Liver (tissue), 8 donors: ENCODE measurements at regions not wholly inside any gene's neighbourhood (a gene's known extent, or its start where the extent isn't known, plus 50 kb on each side); places are given as distances from the start of the nearest gene placed in this dataset.
A peak's percentile ranks its signal among the peaks of the same experiment; 100 is the strongest.

Source experiments
- DNase-seq: peaks from one replicate; pipeline ENCODE4 v3.0.0-alpha.2; 2017; ENCODE audit warnings: low spot score
- H3K27ac ChIP-seq, 2 donors: one replicate each; pipeline ENCODE4 v1.7.0; 2013; ENCODE audit warnings: inconsistent platforms in 2 of 2, low read length in 2 of 2, control low read depth in 1 of 2, low read depth in 1 of 2, mild to moderate bottlenecking in 1 of 2
- H3K27me3 ChIP-seq, 4 donors: one replicate each; pipeline versions ENCODE4 v1.6.1 to v1.7.0; 2013; ENCODE audit warnings: low read length in 3 of 4, inconsistent platforms in 1 of 4, mild to moderate bottlenecking in 1 of 4, moderate library complexity in 1 of 4; ENCODE audit not compliant: control insufficient read depth in 4 of 4, insufficient read depth in 4 of 4
- H3K36me3 ChIP-seq, 4 donors: one replicate each; pipeline versions ENCODE4 v1.6.1 to v1.7.0; 2013; ENCODE audit warnings: low read length in 3 of 4, mild to moderate bottlenecking in 3 of 4, low read depth in 1 of 4, moderate library complexity in 1 of 4; ENCODE audit not compliant: control insufficient read depth in 4 of 4, insufficient read depth in 3 of 4
- H3K4me1 ChIP-seq, 4 donors: one replicate each; pipeline versions ENCODE4 v1.6.1 to v1.7.0; 2013; ENCODE audit warnings: low read length in 3 of 4, mild to moderate bottlenecking in 3 of 4, moderate library complexity in 1 of 4; ENCODE audit not compliant: control insufficient read depth in 4 of 4, insufficient read depth in 4 of 4
- H3K4me3 ChIP-seq, 3 donors: one replicate each; pipeline versions ENCODE4 v1.6.1 to v1.7.0; 2013; ENCODE audit warnings: low read length in 3 of 3, control low read depth in 1 of 3, low read depth in 1 of 3, mild to moderate bottlenecking in 1 of 3
- H3K9ac ChIP-seq, 2 donors: one replicate each; pipeline ENCODE4 v1.7.0; 2013; ENCODE audit warnings: low read length in 2 of 2, mild to moderate bottlenecking in 2 of 2, moderate library complexity in 2 of 2, control low read depth in 1 of 2, low read depth in 1 of 2
- H3K9me3 ChIP-seq, 4 donors: one replicate each; pipeline versions ENCODE4 v1.6.1 to v1.7.0; 2013; ENCODE audit warnings: low read length in 3 of 4; ENCODE audit not compliant: control insufficient read depth in 4 of 4
- ATF3 ChIP-seq: IDR thresholded peaks from 2 replicates; pipeline ENCODE4 v1.6.1; 2016; ENCODE audit warnings: antibody characterized with exemption
- EGR1 ChIP-seq, 2 donors: IDR thresholded peaks; 2 replicates each; pipeline ENCODE4 v1.6.1; 2016 to 2018; ENCODE audit warnings: antibody characterized with exemption in 2 of 2, low read depth in 2 of 2
- FOXA1 ChIP-seq: IDR thresholded peaks from 2 replicates; pipeline ENCODE4 v1.6.1; 2016; ENCODE audit warnings: antibody characterized with exemption
- FOXA2 ChIP-seq: IDR thresholded peaks from 2 replicates; pipeline ENCODE4 v1.6.1; 2016; ENCODE audit warnings: antibody characterized with exemption
- GABPA ChIP-seq, 2 donors: IDR thresholded peaks in 1 of 2; conservative IDR thresholded peaks in 1 of 2; 2 replicates each; pipeline ENCODE4 v1.6.1; 2016; ENCODE audit warnings: antibody characterized with exemption in 2 of 2, mild to moderate bottlenecking in 1 of 2, moderate library complexity in 1 of 2
- HNF4A ChIP-seq, 2 donors: conservative IDR thresholded peaks; 2 replicates each; pipeline ENCODE4 v1.6.1; 2016; ENCODE audit warnings: antibody characterized with exemption in 2 of 2, mild to moderate bottlenecking in 2 of 2
- HNF4G ChIP-seq: IDR thresholded peaks from 2 replicates; pipeline ENCODE4 v1.6.1; 2016; ENCODE audit warnings: antibody characterized with exemption
- JUND ChIP-seq, 2 donors: IDR thresholded peaks; 2 replicates each; pipeline ENCODE4 v1.6.1; 2016; ENCODE audit warnings: antibody characterized with exemption in 2 of 2
- MAX ChIP-seq: IDR thresholded peaks from 2 replicates; pipeline ENCODE4 v1.6.1; 2016; ENCODE audit warnings: antibody characterized with exemption
- NR2F2 ChIP-seq: IDR thresholded peaks from 2 replicates; pipeline ENCODE4 v1.6.1; 2016; ENCODE audit warnings: antibody characterized with exemption
- RAD21 ChIP-seq, 2 donors: IDR thresholded peaks; 2 replicates each; pipeline ENCODE4 v1.6.1; 2016; ENCODE audit warnings: antibody characterized with exemption in 2 of 2, mild to moderate bottlenecking in 2 of 2
- REST ChIP-seq: IDR thresholded peaks from 2 replicates; pipeline ENCODE4 v1.6.1; 2016; ENCODE audit warnings: antibody characterized with exemption, mild to moderate bottlenecking
- RXRA ChIP-seq, 2 donors: IDR thresholded peaks; 2 replicates each; pipeline ENCODE4 v1.6.1; 2017 to 2018; ENCODE audit warnings: antibody characterized with exemption in 2 of 2, mild to moderate bottlenecking in 1 of 2
- SP1 ChIP-seq: IDR thresholded peaks from 2 replicates; pipeline ENCODE4 v1.6.1; 2018; ENCODE audit warnings: antibody characterized with exemption, mild to moderate bottlenecking
- TAF1 ChIP-seq: conservative IDR thresholded peaks from 2 replicates; pipeline ENCODE4 v1.6.1; 2016; ENCODE audit warnings: antibody characterized with exemption, mild to moderate bottlenecking
- YY1 ChIP-seq: IDR thresholded peaks from 2 replicates; pipeline ENCODE4 v1.6.1; 2016; ENCODE audit warnings: antibody characterized with exemption, mild to moderate bottlenecking
- ZBTB33 ChIP-seq: IDR thresholded peaks from 2 replicates; pipeline ENCODE4 v1.6.1; 2016; ENCODE audit warnings: antibody characterized with exemption
- WGBS: extraction: QIAGEN DNeasy Blood & Tissue Kit; methylation state at CpG from one replicate; pipeline ENCODE4 v1.1.7; 2013; 5-methylcytosine and 5-hydroxymethylcytosine counted together
- TF ChIP-seq, protein P1 (sequence below): fragments of 150-350 bp; IDR thresholded peaks from 2 replicates; pipeline ENCODE4 v1.5.1; 2017; ENCODE audit warnings: improper control_type of control experiment, low read depth, low read length; ENCODE audit not compliant: missing input control
- donor health status: healthy.
- donor health status: healthy.
- donor health status: healthy.
- donor health status: healthy.
- donor health status: healthy.

GRCh38 chr5:38783011-38783561 is 62.7 kb upstream of the OSMR start:
- WGBS: 43% methylated on average over 2 of the region's 2 CpGs
- no peaks in the 10 kb centered on the region for H3K36me3 ChIP-seq
- H3K9ac ChIP-seq: no peak overlapping the region
- no peaks in the 10 kb centered on the region for H3K4me1 ChIP-seq
- peaks cover 0 to 3% (median 0%) of the 10 kb centered on the region in 4 donors for H3K27me3 ChIP-seq
- no peak overlapping the region for H3K27ac ChIP-seq
- no peak for DNase-seq
- TF ChIP-seq REST: no peak
- TF ChIP-seq, protein P1, sequence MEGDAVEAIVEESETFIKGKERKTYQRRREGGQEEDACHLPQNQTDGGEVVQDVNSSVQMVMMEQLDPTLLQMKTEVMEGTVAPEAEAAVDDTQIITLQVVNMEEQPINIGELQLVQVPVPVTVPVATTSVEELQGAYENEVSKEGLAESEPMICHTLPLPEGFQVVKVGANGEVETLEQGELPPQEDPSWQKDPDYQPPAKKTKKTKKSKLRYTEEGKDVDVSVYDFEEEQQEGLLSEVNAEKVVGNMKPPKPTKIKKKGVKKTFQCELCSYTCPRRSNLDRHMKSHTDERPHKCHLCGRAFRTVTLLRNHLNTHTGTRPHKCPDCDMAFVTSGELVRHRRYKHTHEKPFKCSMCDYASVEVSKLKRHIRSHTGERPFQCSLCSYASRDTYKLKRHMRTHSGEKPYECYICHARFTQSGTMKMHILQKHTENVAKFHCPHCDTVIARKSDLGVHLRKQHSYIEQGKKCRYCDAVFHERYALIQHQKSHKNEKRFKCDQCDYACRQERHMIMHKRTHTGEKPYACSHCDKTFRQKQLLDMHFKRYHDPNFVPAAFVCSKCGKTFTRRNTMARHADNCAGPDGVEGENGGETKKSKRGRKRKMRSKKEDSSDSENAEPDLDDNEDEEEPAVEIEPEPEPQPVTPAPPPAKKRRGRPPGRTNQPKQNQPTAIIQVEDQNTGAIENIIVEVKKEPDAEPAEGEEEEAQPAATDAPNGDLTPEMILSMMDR: peak; percentile 15
- peaks cover 0 to 8% (median 1%) of the 10 kb centered on the region in 4 donors for H3K9me3 ChIP-seq
- H3K4me3 ChIP-seq: no peak overlapping the region

DNA sequence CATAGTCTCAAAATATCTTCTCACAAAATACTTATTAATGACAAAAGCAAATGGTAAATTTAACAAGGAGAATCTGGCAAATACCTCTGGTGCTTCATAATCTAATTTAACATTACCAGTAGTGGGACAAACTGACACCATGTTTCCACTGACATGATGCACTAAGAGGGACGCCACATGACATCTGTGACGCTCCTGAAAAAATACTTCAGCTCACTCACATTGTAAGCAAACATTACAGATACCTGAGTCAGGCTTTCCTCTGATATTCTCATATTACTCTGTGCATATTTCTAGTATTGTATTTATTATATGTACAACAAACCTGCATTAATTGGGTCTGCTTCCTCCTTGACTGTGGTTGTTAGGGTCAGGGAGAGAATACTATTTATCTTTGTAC is 56.7 kb upstream of the OSMR start:
- H3K9ac ChIP-seq: no peak overlapping the region
- H3K36me3 ChIP-seq: no peaks in the 10 kb centered on the region
- no peaks in the 10 kb centered on the region for H3K27me3 ChIP-seq
- no peaks in the 10 kb centered on the region for H3K4me1 ChIP-seq
- no peak for TF ChIP-seq RAD21 (IDR thresholded peaks at IDR 0.05)
- no peak for TF ChIP-seq ATF3
- TF ChIP-seq GABPA (IDR thresholded peaks at IDR 0.05 in 1 of 2, conservative IDR thresholded peaks at IDR 0.05 in 1 of 2): no peak
- TF ChIP-seq REST: no peak
- no peak for TF ChIP-seq JUND (IDR thresholded peaks at IDR 0.05)
- TF ChIP-seq ZBTB33: no peak
- TF ChIP-seq RXRA (IDR thresholded peaks at IDR 0.05): no peak
- no peak for TF ChIP-seq FOXA1
- no peak for TF ChIP-seq NR2F2
- TF ChIP-seq YY1: no peak
- TF ChIP-seq EGR1 (IDR thresholded peaks at IDR 0.05; ENCODE audit: low read depth in 2 of 2): no peak
- TF ChIP-seq FOXA2: no peak
- no peak for TF ChIP-seq HNF4A (conservative IDR thresholded peaks at IDR 0.05)
- no peak for TF ChIP-seq TAF1
- TF ChIP-seq, protein P1: no peak
- no peak for TF ChIP-seq SP1
- no peak for TF ChIP-seq MAX
- no peak for TF ChIP-seq HNF4G
- no peak overlapping the region for H3K4me3 ChIP-seq
- DNase-seq: no peak
- H3K27ac ChIP-seq: no peak overlapping the region
- WGBS: 95% methylated on average over 2 of the region's 2 CpGs
- peaks cover 0 to 8% (median 1%) of the 10 kb centered on the region in 4 donors for H3K9me3 ChIP-seq
